Right atrium auricular region (tissue), 2 donors: ENCODE measurements at regions not wholly inside any gene's neighbourhood (a gene's known extent, or its start where the extent isn't known, plus 50 kb on each side); places are given as distances from the start of the nearest gene placed in this dataset.

Experiments used
- DNase-seq: peaks from one replicate; pipeline ENCODE4 v3.0.0-alpha.2; 2019; ENCODE audit warnings: low spot score
- H3K27ac ChIP-seq, 2 donors: fragments of 200-600 bp; sonication (generic); 1 replicate in 1 of 2; 2 replicates in 1 of 2; pipeline ENCODE4 v1.5.1; 2016 to 2019
- H3K27me3 ChIP-seq, 2 donors: fragments of 200-600 bp; sonication (generic); one replicate each; pipeline versions ENCODE4 v1.5.1 to v1.6.0; 2017 to 2019
- H3K36me3 ChIP-seq: fragments of 200-600 bp; sonication (generic); one replicate; pipeline ENCODE4 v1.5.1; 2016
- H3K4me1 ChIP-seq, 2 donors: fragments of 200-600 bp; sonication (generic); one replicate each; pipeline versions ENCODE4 v1.5.1 to v1.6.0; 2017 to 2019
- H3K4me3 ChIP-seq, 2 donors: fragments of 200-600 bp; sonication (generic); 1 replicate in 1 of 2; 2 replicates in 1 of 2; pipeline ENCODE4 v1.5.1; 2017 to 2019; ENCODE audit warnings: mild to moderate bottlenecking in 1 of 2, moderate library complexity in 1 of 2
- H3K9me3 ChIP-seq, 2 donors: fragments of 200-600 bp; sonication (generic); one replicate each; pipeline ENCODE4 v1.5.1; 2019
- CTCF ChIP-seq, 2 donors: fragments of 200-600 bp; sonication (generic); IDR thresholded peaks; one replicate each; pipeline ENCODE4 v1.5.1; 2019; ENCODE audit warnings: antibody characterized with exemption in 2 of 2

GRCh38 chr12:14279845-14280244 is 85.6 kb upstream of the ATF7IP start:
- Histone ChIP-seq H3K36me3 (no peaks in the 10 kb centered on the region), H3K4me3 (no peak overlapping the region), H3K27ac (no peak overlapping the region), H3K4me1 (no peaks in the 10 kb centered on the region), H3K9me3 (no peaks in the 10 kb centered on the region), H3K27me3 (no peaks in the 10 kb centered on the region)
- no peak for DNase-seq
- no peak for TF ChIP-seq CTCF (IDR thresholded peaks at IDR 0.05)

- no peak overlapping the region for H3K27ac ChIP-seq
- no peak for TF ChIP-seq CTCF (IDR thresholded peaks at IDR 0.05)
Measured at GRCh38 chr12:14280921-14281320, 84.6 kb upstream of the ATF7IP start.

GRCh38 chr12:14281539-14281938 is 83.9 kb upstream of the ATF7IP start:
- Histone ChIP-seq H3K9me3 (no peaks in the 10 kb centered on the region), H3K36me3 (no peaks in the 10 kb centered on the region), H3K27me3 (no peaks in the 10 kb centered on the region), H3K4me1 (no peaks in the 10 kb centered on the region), H3K27ac (no peak overlapping the region), H3K4me3 (no peak overlapping the region)
- no peak for TF ChIP-seq CTCF (IDR thresholded peaks at IDR 0.05)
- DNase-seq, result no peak

More at GRCh38 chr12:14280921-14281320, 84.6 kb upstream of the ATF7IP start:
- no peak for DNase-seq
- no peaks in the 10 kb centered on the region for H3K4me1 ChIP-seq
- H3K36me3 ChIP-seq, result no peaks in the 10 kb centered on the region
- H3K4me3 ChIP-seq, result no peak overlapping the region
- no peaks in the 10 kb centered on the region for H3K27me3 ChIP-seq
- no peaks in the 10 kb centered on the region for H3K9me3 ChIP-seq

GRCh38 chr12:14283489-14284144 is 81.9 kb upstream of the ATF7IP start:
- Histone ChIP-seq H3K4me1 (no peaks in the 10 kb centered on the region), H3K4me3 (no peak overlapping the region), H3K27me3 (no peaks in the 10 kb centered on the region), H3K27ac (no peak overlapping the region), H3K36me3 (no peaks in the 10 kb centered on the region), H3K9me3 (no peaks in the 10 kb centered on the region)
- TF ChIP-seq CTCF (IDR thresholded peaks at IDR 0.05), result no peak
- no peak for DNase-seq

GRCh38 chr12:14284184-14284722 is 81.2 kb upstream of the ATF7IP start:
- no peak for DNase-seq
- Histone ChIP-seq H3K27ac (no peak overlapping the region), H3K4me1 (no peaks in the 10 kb centered on the region), H3K27me3 (no peaks in the 10 kb centered on the region), H3K9me3 (peaks cover 0 to 6% of the 10 kb centered on the region in 2 donors), H3K4me3 (no peak overlapping the region), H3K36me3 (no peaks in the 10 kb centered on the region)
- no peak for TF ChIP-seq CTCF (IDR thresholded peaks at IDR 0.05)

- no peak for DNase-seq
- no peak for TF ChIP-seq CTCF (IDR thresholded peaks at IDR 0.05)
- H3K27ac ChIP-seq, result no peak overlapping the region
- no peaks in the 10 kb centered on the region for H3K4me1 ChIP-seq
- H3K9me3 ChIP-seq, result peaks cover 0 to 11% of the 10 kb centered on the region in 2 donors
- no peak overlapping the region for H3K4me3 ChIP-seq
- no peaks in the 10 kb centered on the region for H3K27me3 ChIP-seq
- no peaks in the 10 kb centered on the region for H3K36me3 ChIP-seq
Measured at GRCh38 chr12:14289601-14290000, 75.9 kb upstream of the ATF7IP start.
